Smooth muscle cell of the brain vasculature (primary cell): ENCODE measurements at regions not wholly inside any gene's neighbourhood (a gene's known extent, or its start where the extent isn't known, plus 50 kb on each side); places are given as distances from the start of the nearest gene placed in this dataset.

Experiments
- DNase-seq: peaks from one replicate; pipeline ENCODE4 v3.0.0-alpha.2; 2012; ENCODE audit warnings: low read depth, low spot score

GRCh38 chrX:42096265-42096920 lies 173.0 kb upstream of the CASK start:
- no peak for DNase-seq

GRCh38 chrX:42094218-42094617 lies 170.9 kb upstream of the CASK start:
- DNase-seq, result no peak

- no peak for DNase-seq
These were observed 170.4 kb upstream of the CASK start for GRCh38 chrX:42093756-42094155.

- no peak for DNase-seq
These were observed 167.0 kb upstream of the CASK start for GRCh38 chrX:42090395-42090794.

GRCh38 chrX:42089031-42089430 lies 165.7 kb upstream of the CASK start:
- DNase-seq, result no peak

- DNase-seq, result no peak
These were observed 164.6 kb upstream of the CASK start for GRCh38 chrX:42087960-42088359.

GRCh38 chrX:42085836-42086235 lies 162.5 kb upstream of the CASK start:
- DNase-seq, result no peak

GRCh38 chrX:42079968-42080367 lies 156.6 kb upstream of the CASK start:
- no peak for DNase-seq

GRCh38 chrX:42077675-42078074 lies 154.3 kb upstream of the CASK start:
- DNase-seq, result no peak

- DNase-seq, result no peak
These were observed 151.7 kb upstream of the CASK start for GRCh38 chrX:42075032-42075431.

GRCh38 chrX:42073448-42073847 lies 150.1 kb upstream of the CASK start:
- no peak for DNase-seq

GRCh38 chrX:42070866-42071265 lies 147.5 kb upstream of the CASK start:
- no peak for DNase-seq

- DNase-seq, result no peak
These were observed 130.9 kb upstream of the CASK start for GRCh38 chrX:42054256-42054655.

GRCh38 chrX:42050345-42050744 lies 127.0 kb upstream of the CASK start:
- no peak for DNase-seq

GRCh38 chrX:42047886-42048285 lies 124.5 kb upstream of the CASK start:
- no peak for DNase-seq

- DNase-seq, result no peak
These were observed 104.8 kb upstream of the CASK start for GRCh38 chrX:42028109-42028508.

GRCh38 chrX:42027367-42028000 lies 104.1 kb upstream of the CASK start:
- DNase-seq, result no peak

GRCh38 chrX:42025861-42026260 lies 102.5 kb upstream of the CASK start:
- no peak for DNase-seq

GRCh38 chrX:42023122-42023521 lies 99.8 kb upstream of the CASK start:
- no peak for DNase-seq

- no peak for DNase-seq
These were observed 98.8 kb upstream of the CASK start for GRCh38 chrX:42022158-42022557.

GRCh38 chrX:42021058-42021457 lies 97.7 kb upstream of the CASK start:
- DNase-seq, result no peak

- no peak for DNase-seq
These were observed 96.9 kb upstream of the CASK start for GRCh38 chrX:42020225-42020624.

- no peak for DNase-seq
These were observed 94.6 kb upstream of the CASK start for GRCh38 chrX:42017971-42018370.

GRCh38 chrX:42000836-42001235 lies 77.5 kb upstream of the CASK start:
- no peak for DNase-seq
